NCI-H2171 (cell line): ENCODE measurements at regions not wholly inside any gene's neighbourhood (a gene's known extent, or its start where the extent isn't known, plus 50 kb on each side); places are given as distances from the start of the nearest gene placed in this dataset.

Experiments
- DNase-seq: peaks from one replicate; lab custom pipeline; 2025; lab: John Stamatoyannopoulos, UW

GRCh38 chr4:11182586-11183355 lies 245.9 kb downstream of the HS3ST1 start:
- DNase-seq = no peak

GRCh38 chr4:11182031-11182430 lies 246.7 kb downstream of the HS3ST1 start:
- DNase-seq = no peak

DNA sequence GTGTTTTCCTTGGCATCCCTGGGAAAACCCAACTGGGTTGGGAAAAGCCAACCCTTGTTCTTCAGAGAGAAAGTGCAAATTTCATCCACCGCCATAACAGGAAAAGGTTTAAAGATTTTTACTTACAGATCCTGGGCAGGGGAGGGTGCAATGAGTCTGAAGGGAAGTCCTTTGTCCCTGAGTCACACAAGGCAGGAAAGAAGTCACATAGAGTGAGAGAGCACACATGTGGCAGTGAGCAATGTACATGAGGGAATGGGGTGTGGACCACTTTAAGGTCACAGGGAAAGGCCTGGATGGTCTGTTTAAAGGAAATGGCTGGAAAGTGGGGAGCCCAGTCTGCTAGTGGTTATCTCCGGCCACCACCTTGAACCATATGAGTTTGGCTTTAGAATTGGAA lies 248.9 kb downstream of the HS3ST1 start:
- DNase-seq = no peak

- DNase-seq = no peak
Observed at GRCh38 chr4:11178433-11178832, 250.3 kb downstream of the HS3ST1 start.

DNA sequence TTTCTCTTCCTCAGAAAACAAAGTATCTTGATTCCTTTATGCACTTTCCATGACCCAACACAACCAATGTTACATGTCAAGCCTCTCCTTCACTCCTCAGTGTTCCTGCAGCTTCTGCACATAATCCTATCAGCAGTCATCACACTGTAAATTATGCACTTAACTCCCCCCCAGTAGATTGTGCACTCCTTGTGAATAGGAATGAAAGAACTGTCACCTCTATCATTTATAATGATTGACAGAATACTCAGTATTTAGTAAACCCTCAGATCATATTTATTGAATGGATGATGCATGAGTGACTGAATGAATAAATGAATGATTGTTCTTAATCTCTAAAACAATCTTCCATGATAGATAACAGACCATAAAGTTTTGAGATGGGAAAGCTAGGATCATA lies 253.3 kb downstream of the HS3ST1 start:
- no peak for DNase-seq

DNA sequence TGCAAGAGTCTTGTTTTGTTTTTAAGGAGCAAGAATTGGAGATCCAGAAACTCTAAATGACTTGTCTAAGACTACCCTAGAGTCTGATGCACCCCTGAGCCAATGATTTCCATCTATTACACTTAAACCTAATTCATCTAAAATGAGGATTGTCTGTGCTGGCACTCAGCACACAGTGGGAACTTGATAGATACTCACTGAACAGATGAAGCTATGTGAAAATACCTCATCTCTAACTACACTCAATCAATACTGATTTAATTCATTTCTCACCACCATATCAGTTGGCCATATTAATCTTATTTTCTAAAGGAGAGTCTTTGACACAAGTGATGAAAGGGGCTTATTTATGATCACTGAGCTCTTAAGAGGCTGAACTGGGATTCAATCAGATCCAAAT lies 262.1 kb downstream of the HS3ST1 start:
- no peak for DNase-seq

GRCh38 chr4:11166034-11166433 lies 262.7 kb downstream of the HS3ST1 start:
- DNase-seq = no peak

- DNase-seq = no peak
Observed at GRCh38 chr4:11165052-11165451, 263.6 kb downstream of the HS3ST1 start.

DNA sequence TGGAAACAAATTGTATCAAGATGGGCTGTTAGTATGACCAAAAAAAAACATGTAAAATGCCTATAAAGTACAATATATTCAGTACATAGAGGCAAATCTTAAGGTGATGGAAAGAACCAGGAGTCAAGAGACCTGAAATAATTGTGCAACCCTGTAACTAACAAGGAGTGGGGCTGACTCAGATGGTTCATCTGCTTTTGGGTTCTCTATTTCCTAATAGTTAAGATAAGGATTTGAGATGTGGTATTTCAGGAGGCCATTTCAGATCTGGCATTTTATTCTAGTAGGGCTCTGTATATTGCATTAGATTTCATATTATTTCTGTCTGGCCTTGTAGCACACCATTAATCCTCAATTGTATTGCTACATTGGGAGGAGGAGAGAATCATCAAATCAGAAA lies 268.4 kb downstream of the HS3ST1 start:
- DNase-seq = no peak

- DNase-seq = no peak
Observed at GRCh38 chr4:11158971-11159370, 269.7 kb downstream of the HS3ST1 start.

DNA sequence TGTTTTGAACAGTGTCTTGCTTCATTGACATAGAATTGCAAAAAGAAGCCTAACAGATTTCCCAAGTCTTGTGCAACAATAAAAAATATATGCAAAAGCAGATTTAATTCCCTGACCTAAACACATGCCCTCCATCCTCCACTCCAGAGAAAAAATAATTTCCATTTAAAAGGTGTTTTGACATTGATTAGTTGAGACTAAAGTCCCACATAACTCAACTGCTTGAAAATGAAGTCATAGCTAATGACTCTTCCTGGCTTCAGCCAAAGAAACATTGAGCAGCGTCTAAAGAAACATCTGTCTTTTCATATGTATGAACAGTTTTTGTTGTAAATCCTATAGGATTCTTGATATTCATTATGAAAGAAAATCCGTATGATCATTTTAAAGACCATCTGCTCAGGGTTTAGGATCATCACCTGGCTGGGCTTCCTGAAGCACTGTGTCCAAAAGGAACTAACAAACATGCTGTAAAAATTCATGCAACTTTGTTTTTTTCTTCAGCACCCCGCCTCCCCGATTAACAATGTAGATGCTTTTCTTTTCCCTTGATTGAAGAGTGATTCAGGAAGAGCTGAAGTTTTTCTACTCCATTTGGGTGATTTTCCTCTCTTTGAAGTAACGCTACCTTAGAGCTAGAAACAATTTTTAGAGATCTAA lies 273.4 kb downstream of the HS3ST1 start:
- no peak for DNase-seq

- DNase-seq = no peak
Observed at GRCh38 chr4:11153171-11153750, 275.4 kb downstream of the HS3ST1 start.

DNA sequence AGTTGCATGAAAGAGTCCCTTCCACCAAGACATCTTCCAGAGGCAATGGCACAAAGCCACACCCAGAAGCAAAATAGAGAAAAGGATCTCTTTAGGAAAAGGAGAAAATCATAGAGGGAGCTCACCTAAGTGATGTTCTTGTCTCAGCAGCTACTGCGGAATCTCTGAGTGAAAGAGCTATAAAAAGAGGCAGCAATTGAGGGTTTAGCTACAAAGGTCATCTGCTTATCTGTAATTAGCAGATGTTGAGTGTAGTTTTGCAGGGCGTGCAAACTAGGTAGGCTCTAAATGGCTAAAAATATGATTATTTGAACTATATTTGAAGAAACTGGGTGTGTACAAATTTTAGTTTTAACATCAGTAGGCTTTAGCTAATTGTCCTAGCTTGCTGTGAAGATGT lies 276.0 kb downstream of the HS3ST1 start:
- no peak for DNase-seq

DNA sequence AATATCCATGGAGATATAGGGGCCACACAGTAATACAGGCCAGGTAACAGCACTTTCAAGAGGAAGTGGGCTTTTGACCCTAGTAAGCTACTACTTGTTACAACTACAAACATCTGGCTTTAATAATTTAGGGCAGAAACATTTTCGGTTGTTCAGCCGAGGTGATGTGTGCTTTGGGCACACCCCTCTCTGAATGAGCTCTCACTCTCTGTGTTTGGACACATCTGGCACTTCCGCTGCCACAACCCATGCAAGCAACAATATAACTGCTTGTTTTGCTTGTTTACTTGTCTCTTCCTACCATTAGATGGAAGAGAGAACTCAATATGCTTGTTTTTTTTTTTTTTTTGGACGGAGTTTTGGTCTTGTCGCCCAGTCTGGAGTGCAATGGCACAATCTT lies 277.2 kb downstream of the HS3ST1 start:
- no peak for DNase-seq

DNA sequence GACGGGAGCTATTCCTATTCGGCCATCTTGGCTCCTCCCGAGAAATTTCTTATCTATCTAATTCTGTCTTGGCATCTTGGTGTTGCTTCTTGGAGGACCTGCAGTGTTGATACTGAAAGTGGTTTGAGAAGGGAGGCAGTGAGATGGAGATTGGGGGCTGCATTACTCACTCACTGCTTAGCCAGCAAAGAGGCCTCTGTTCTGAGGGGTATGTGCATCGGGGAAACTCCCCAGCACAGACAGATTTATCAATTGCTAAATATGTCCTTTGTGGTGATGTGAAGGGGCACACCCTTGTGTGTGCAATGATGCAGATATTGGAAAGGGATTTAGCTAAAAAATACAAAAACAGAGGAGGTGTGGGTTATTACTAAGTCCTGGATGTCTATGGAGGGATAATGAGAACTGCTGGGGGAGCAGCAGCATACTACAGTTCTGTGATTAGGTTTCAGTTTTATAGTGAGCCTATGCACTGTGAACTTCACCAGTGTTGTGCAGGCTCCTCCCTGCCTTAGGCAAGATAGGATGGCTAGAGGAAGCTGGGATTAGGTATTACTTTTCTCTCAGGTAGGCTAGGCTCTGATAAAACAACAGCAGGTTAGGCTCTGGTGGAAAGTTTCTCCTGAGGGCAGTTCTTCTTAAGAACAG lies 279.0 kb downstream of the HS3ST1 start:
- DNase-seq = no peak

DNA sequence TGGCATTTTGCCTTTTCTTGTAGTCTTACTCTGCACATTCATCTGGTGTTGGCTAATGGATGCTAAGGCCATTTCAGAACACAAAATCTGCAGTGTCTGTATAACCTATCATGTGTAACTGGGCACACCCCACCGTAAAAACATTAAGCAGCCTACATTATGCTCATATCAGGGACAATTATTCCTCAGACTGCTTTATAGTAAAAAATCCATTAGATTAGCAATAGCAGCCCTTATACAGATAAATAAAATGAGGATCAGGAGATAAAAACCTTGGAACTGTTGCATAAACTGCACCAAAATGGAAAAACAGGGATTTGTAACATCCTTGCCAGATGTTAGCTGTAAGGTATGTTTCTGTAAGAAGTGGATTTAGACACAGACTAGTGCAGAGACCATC lies 288.8 kb downstream of the HS3ST1 start:
- DNase-seq = no peak

DNA sequence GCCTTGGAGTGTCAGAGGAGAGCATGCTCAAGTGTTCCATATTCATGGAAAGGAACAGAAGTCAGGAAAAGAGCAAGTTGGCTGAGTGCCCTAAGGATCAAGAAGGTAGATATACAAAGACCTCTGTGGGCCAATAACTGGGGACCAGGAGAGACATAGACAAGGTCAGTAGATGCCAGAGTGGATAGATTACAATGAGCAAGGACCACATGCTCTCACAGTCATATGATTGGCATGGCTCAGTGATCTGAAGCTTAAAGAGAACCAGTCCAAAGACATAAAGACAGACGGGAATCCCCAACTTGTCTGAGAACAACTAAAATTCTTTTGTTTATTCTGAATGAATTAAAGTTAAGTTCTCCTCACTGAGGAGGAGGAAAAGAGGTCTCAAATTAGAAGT lies 289.7 kb downstream of the HS3ST1 start:
- no peak for DNase-seq

GRCh38 chr4:11134705-11135104 lies 294.0 kb downstream of the HS3ST1 start:
- no peak for DNase-seq

- no peak for DNase-seq
Observed at GRCh38 chr4:11133868-11134267, 294.8 kb downstream of the HS3ST1 start.

DNA sequence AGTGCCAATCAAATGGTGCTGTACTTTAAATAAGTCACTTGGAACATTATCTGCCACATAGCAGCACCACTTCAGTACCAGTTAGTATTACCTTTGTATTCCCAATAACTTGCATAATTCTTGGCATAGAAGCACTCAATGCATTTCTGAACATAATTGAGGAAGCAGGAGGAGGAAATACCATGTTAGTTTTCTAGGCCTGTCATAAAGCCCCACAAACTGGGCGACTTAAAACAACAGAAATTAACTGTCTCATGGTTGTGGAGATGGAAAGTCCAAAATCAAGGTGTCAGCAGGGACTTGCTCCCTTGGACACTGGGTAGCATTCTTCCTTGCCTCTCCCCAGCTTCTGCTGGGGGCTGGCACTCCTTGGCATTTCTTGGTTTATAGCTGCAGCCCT lies 296.2 kb downstream of the HS3ST1 start:
- no peak for DNase-seq

DNA sequence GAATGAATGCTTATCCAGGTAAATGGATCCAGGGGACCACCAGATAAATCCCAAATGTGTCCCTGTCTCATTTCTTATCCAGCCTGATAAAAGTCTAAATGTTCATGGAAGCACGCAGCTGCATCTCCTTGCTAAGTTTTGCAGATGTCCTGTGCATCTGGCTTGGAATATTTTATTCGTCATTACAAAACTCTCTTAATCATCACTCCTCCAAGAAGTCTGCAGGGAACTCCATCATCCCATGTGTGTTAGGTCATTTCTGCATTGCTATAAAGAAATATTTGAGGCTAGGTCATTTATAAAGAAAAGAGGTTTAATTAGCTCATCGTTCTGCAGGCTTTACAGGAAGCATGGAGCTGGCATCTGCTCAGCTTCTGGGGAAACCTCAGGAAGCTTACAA lies 297.2 kb downstream of the HS3ST1 start:
- no peak for DNase-seq

DNA sequence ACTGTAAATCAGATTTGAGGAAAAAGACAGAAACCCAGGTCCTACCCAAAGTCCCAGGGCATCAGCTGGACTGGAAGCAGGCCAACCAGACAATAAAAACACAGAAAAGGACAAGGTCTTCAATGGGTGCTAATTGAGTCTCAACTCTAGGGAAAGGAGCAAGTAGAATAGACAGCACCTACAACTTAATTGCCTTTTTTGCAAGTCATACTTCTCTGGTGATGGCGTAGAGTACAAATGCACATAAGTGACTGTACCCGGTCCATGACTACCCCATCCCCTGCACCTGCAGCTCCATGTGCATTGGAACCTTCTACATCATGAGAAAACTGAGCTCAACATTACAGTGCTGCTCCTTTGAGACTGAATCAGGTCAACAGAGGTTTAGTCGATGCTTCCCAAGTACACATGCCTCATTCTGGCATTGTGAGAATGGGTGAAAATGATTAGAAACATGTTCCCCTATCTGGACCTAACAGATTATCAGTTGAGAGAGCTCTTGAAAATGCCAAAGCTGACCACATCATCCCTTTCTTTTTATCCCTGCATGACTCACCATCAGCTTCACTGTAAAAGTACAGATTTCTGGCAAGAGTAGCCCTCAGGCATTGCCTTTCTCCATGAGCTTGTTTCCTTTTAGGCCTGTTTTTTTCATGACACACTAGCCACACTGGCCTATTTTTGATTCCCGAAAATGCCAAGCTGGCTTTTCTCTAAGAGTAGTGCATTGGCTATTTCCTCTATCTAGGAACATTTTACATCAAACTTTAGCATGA lies 298.3 kb downstream of the HS3ST1 start:
- DNase-seq = no peak
